Panc1 (cell line): ENCODE measurements at regions not wholly inside any gene's neighbourhood (a gene's known extent, or its start where the extent isn't known, plus 50 kb on each side); places are given as distances from the start of the nearest gene placed in this dataset.

Experiments used
- ATAC-seq: fragments of 200-7000 bp; cut with Tn5 transposase; 2 replicates; pipeline ENCODE4 v1.9.1; 2020; ENCODE audit warnings: mild to moderate bottlenecking, moderate library complexity
- BruUV-seq: library from RNA; stranded (reverse); fragments of 400-500 nt; replicated peaks from 2 replicates; lab custom pipeline; 2021; lab: Mats Ljungman, UMichigan
- CTCF ChIA-PET: fragments of 300-600 bp; sonication (Branson Sonifier 250); formaldehyde crosslinking; loops from one replicate; lab custom pipeline; 2022; ENCODE audit warnings: antibody characterized with exemption; lab: Charles Lee
- POLR2A ChIA-PET: fragments of 300-600 bp; sonication (Branson Sonifier 250); formaldehyde crosslinking; loops from one replicate; lab custom pipeline; 2022; ENCODE audit warnings: antibody characterized with exemption; lab: Charles Lee
- DNase-seq: peaks from one replicate; pipeline ENCODE4 v3.0.0-alpha.2; 2010; ENCODE audit warnings: low read depth, low spot score
- H3K27ac ChIP-seq: 2 replicates; pipeline ENCODE4 v1.5.1; 2011; ENCODE audit warnings: mild to moderate bottlenecking, low read length, inconsistent platforms
- H3K27me3 ChIP-seq: fragments of 200-500 bp; sonication (Bioruptor generic); 2 replicates; pipeline ENCODE4 v1.6.0; 2014; ENCODE audit warnings: low read length, inconsistent platforms; ENCODE audit not compliant: control insufficient read depth, insufficient read depth
- H3K36me3 ChIP-seq: fragments of 200-500 bp; sonication (Bioruptor generic); 2 replicates; pipeline ENCODE4 v1.5.1; 2014; ENCODE audit warnings: inconsistent platforms, mild to moderate bottlenecking, low read length, moderate library complexity; ENCODE audit not compliant: control insufficient read depth, insufficient read depth
- H3K4me1 ChIP-seq: 2 replicates; pipeline ENCODE4 v1.5.1; 2011; ENCODE audit warnings: inconsistent platforms, mild to moderate bottlenecking, low read length, moderate library complexity; ENCODE audit not compliant: control insufficient read depth, insufficient read depth
- H3K4me3 ChIP-seq, 2 experiments: 2 replicates each; pipeline ENCODE4 v1.5.1; 2011 to 2012; ENCODE audit warnings: low read depth in 2 of 2, low read length in 2 of 2, mild to moderate bottlenecking in 2 of 2, inconsistent platforms in 1 of 2, moderate library complexity in 1 of 2
- H3K9me3 ChIP-seq: fragments of 200-500 bp; sonication (Bioruptor generic); 2 replicates; pipeline ENCODE4 v1.5.1; 2014; ENCODE audit warnings: low read depth, mild to moderate bottlenecking, inconsistent platforms, low read length, moderate library complexity; ENCODE audit not compliant: control insufficient read depth, insufficient read depth
- POLR2AphosphoS5 ChIP-seq: IDR thresholded peaks from 2 replicates; pipeline ENCODE4 v1.6.1; 2012; ENCODE audit warnings: mild to moderate bottlenecking, low read depth, low read length, moderate library complexity
- SIN3A ChIP-seq: IDR thresholded peaks from 2 replicates; pipeline ENCODE4 v1.6.1; 2012; ENCODE audit warnings: low read depth, mild to moderate bottlenecking, low read length, moderate library complexity, borderline replicate concordance; ENCODE audit not compliant: insufficient read depth
- TCF7L2 ChIP-seq: IDR thresholded peaks from 2 replicates; pipeline ENCODE4 v1.6.1; 2011; ENCODE audit warnings: mild to moderate bottlenecking, low read depth, low read length, inconsistent platforms
- in situ Hi-C: cut with HindIII; loops from 2 replicates; pipeline ENCODE4 v1.10.0; 2016; ENCODE audit warnings: low sequenced_read_pairs, low pct_unique_long_range_greater_than_20kb
- intact Hi-C: fragments of 100-400 bp; cut with micrococcal nuclease; formaldehyde crosslinking; loops from one replicate; pipeline ENCODE4 v1.10.0; 2022; ENCODE audit not compliant: unreplicated experiment
- TF ChIP-seq, protein P1 (sequence below): fragments of 450-650 bp; IDR thresholded peaks from 2 replicates; pipeline ENCODE4 v1.5.1; 2017; ENCODE audit warnings: mild to moderate bottlenecking
- TF ChIP-seq, protein P2 (sequence below), 2 experiments: IDR thresholded peaks; 2 replicates each; pipeline ENCODE4 v1.6.1; 2011 to 2012; ENCODE audit warnings: low read depth in 2 of 2, control low read depth in 1 of 2, low read length in 1 of 2, mild to moderate bottlenecking in 1 of 2, moderate library complexity in 1 of 2; ENCODE audit not compliant: insufficient read depth in 1 of 2

DNA sequence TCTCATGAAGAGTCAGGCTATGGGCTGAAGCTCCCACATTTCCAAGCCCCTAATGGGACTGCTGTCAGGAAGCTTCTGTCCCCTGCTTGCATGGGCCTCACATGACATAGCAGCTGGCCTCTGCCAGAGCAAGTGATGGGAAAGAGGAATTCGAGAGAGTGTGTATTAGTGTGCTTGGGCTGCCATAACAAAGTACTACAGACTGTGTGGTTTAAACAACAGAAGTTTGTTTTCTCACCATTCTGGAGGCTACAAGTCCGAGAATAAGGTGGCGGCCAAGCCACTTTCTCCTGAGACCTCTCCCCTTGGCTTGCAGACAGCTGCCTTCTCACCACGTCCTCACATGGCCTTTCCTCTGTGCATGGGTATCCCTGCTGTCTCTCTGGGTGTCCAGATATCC lies 274.4 kb downstream of the NUAK1 start:
- H3K4me1 ChIP-seq, result no peaks in the 10 kb centered on the region
- H3K27me3 ChIP-seq, result no peaks in the 10 kb centered on the region
- no peak overlapping the region for H3K4me3 ChIP-seq
- H3K27ac ChIP-seq, result no peak overlapping the region
- no peaks in the 10 kb centered on the region for H3K36me3 ChIP-seq
- ChIA-PET POLR2A (no interaction called here), CTCF (no interaction called here)
- intact Hi-C loops, result no loop called here
- no peaks in the 10 kb centered on the region for H3K9me3 ChIP-seq
- TF ChIP-seq POLR2AphosphoS5, result no peak
- TF ChIP-seq, protein P1, sequence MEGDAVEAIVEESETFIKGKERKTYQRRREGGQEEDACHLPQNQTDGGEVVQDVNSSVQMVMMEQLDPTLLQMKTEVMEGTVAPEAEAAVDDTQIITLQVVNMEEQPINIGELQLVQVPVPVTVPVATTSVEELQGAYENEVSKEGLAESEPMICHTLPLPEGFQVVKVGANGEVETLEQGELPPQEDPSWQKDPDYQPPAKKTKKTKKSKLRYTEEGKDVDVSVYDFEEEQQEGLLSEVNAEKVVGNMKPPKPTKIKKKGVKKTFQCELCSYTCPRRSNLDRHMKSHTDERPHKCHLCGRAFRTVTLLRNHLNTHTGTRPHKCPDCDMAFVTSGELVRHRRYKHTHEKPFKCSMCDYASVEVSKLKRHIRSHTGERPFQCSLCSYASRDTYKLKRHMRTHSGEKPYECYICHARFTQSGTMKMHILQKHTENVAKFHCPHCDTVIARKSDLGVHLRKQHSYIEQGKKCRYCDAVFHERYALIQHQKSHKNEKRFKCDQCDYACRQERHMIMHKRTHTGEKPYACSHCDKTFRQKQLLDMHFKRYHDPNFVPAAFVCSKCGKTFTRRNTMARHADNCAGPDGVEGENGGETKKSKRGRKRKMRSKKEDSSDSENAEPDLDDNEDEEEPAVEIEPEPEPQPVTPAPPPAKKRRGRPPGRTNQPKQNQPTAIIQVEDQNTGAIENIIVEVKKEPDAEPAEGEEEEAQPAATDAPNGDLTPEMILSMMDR, result no peak
- TF ChIP-seq TCF7L2, result no peak
- no peak for TF ChIP-seq SIN3A
- TF ChIP-seq, protein P2, sequence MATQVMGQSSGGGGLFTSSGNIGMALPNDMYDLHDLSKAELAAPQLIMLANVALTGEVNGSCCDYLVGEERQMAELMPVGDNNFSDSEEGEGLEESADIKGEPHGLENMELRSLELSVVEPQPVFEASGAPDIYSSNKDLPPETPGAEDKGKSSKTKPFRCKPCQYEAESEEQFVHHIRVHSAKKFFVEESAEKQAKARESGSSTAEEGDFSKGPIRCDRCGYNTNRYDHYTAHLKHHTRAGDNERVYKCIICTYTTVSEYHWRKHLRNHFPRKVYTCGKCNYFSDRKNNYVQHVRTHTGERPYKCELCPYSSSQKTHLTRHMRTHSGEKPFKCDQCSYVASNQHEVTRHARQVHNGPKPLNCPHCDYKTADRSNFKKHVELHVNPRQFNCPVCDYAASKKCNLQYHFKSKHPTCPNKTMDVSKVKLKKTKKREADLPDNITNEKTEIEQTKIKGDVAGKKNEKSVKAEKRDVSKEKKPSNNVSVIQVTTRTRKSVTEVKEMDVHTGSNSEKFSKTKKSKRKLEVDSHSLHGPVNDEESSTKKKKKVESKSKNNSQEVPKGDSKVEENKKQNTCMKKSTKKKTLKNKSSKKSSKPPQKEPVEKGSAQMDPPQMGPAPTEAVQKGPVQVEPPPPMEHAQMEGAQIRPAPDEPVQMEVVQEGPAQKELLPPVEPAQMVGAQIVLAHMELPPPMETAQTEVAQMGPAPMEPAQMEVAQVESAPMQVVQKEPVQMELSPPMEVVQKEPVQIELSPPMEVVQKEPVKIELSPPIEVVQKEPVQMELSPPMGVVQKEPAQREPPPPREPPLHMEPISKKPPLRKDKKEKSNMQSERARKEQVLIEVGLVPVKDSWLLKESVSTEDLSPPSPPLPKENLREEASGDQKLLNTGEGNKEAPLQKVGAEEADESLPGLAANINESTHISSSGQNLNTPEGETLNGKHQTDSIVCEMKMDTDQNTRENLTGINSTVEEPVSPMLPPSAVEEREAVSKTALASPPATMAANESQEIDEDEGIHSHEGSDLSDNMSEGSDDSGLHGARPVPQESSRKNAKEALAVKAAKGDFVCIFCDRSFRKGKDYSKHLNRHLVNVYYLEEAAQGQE (IDR thresholded peaks at IDR 0.05; ENCODE audit: insufficient read depth in 1 of 2, low read depth in 2 of 2, low read length in 1 of 2), result no peak
- no peak for DNase-seq
- ATAC-seq, result no peak
- in situ Hi-C loops, result no loop called here
- no TSS peak for BruUV-seq

DNA sequence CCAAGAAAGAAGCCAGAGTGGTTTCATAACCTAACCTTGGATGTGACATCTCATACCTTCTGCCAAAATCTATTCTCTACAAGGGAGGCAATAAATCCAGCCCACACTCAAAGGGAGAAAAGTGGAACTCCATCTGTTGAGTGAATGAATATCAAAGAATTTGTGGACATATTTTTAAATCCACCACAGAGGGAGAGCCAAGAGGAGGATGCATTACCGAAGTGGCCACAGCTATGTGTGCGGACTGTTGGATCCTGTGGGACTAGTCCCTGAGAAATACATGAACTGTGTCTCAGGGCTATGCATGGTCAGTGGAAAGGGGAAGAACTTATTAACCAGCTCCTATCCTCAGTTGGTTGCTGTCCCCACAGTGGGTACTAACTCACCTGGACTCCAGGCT lies 273.9 kb downstream of the NUAK1 start:
- no peak overlapping the region for H3K4me3 ChIP-seq
- in situ Hi-C loops (no loop called here), intact Hi-C loops (no loop called here)
- BruUV-seq, result no TSS peak
- ATAC-seq, result no peak
- POLR2A ChIA-PET, result no interaction called here
- no peak overlapping the region for H3K27ac ChIP-seq
- no peaks in the 10 kb centered on the region for H3K9me3 ChIP-seq
- DNase-seq, result no peak
- TF ChIP-seq POLR2AphosphoS5, result no peak
- TF ChIP-seq SIN3A, result no peak
- no peak for TF ChIP-seq TCF7L2
- TF ChIP-seq, protein P2 (IDR thresholded peaks at IDR 0.05; ENCODE audit: insufficient read depth in 1 of 2, low read depth in 2 of 2, low read length in 1 of 2), result no peak
- H3K36me3 ChIP-seq, result no peaks in the 10 kb centered on the region
- CTCF ChIA-PET, result no interaction called here
- H3K27me3 ChIP-seq, result no peaks in the 10 kb centered on the region
- H3K4me1 ChIP-seq, result no peaks in the 10 kb centered on the region
